ENCODE measurements at regions not wholly inside any gene's neighbourhood (a gene's known extent, or its start where the extent isn't known, plus 50 kb on each side); places are given as distances from the start of the nearest gene placed in this dataset.

DNA sequence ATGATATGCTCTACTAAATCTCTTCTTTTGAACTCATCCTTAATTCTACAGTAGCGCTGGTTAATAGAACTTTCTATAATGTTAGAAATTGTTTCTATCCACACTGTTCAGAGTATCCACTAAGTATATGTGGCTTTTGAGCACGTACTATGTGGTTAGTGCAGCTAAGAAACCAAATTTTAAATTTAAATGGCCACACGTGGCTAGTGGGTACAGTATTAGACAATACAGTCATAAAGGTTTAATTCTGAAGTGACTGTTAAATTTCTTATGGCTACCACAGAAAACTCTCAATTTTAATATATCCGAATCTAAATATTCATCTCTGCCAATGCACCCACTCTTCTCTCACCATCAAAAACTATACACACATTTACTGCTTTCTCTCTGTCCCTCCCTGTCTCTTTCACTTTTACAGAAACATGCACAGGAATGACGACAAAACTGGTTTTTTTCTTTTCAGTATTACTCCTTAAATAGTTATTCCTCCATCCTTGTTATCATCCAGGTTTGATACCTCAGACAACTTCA lies 583.9 kb downstream of the KCTD8 start:
- Histone ChIP-seq H3K4me1 (replicated peaks) (no peaks in the 10 kb centered on the region), H3K27ac (no peak overlapping the region), H3K36me3 (no peaks in the 10 kb centered on the region), H3K4me3 (no peak overlapping the region), H3K27me3 (replicated peaks; ENCODE audit: insufficient read depth) (no peaks in the 10 kb centered on the region), H3K9me3 (no peaks in the 10 kb centered on the region)
- TF ChIP-seq POLR2AphosphoS5 (IDR thresholded peaks at IDR 0.05) (no peak), POLR2A (IDR thresholded peaks at IDR 0.05) (no peak)
- TF ChIP-seq, protein P1, sequence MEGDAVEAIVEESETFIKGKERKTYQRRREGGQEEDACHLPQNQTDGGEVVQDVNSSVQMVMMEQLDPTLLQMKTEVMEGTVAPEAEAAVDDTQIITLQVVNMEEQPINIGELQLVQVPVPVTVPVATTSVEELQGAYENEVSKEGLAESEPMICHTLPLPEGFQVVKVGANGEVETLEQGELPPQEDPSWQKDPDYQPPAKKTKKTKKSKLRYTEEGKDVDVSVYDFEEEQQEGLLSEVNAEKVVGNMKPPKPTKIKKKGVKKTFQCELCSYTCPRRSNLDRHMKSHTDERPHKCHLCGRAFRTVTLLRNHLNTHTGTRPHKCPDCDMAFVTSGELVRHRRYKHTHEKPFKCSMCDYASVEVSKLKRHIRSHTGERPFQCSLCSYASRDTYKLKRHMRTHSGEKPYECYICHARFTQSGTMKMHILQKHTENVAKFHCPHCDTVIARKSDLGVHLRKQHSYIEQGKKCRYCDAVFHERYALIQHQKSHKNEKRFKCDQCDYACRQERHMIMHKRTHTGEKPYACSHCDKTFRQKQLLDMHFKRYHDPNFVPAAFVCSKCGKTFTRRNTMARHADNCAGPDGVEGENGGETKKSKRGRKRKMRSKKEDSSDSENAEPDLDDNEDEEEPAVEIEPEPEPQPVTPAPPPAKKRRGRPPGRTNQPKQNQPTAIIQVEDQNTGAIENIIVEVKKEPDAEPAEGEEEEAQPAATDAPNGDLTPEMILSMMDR (IDR thresholded peaks at IDR 0.05): no peak
- intact Hi-C loops (cut with DNase I): no loop called here
- no peak for DNase-seq (ENCODE audit: low spot score)
- 84% methylated on average over 5 of the region's 5 CpGs for WGBS

DNA sequence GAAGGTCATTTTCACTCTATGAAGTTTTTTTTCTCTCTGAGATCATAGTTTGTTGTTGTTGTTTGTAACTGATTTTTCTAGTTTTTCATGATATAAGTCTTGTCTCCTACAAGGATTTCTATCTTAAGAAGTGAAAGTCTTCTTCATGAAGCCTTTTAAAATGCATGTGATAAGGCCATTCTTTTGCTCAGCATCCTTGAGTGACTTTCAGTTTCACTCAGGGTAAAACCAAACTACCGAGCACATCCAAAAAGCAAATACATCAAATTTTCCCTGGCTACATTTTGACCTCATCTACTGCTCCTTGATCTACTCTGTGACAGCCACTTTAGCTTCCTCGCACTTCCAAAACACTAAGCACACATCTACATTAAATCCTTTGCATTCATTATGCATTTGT lies 580.7 kb downstream of the KCTD8 start:
- no peak overlapping the region for H3K27ac ChIP-seq
- DNase-seq (ENCODE audit: low spot score): no peak
- TF ChIP-seq, protein P1 (IDR thresholded peaks at IDR 0.05): no peak
- TF ChIP-seq POLR2A (IDR thresholded peaks at IDR 0.05): no peak
- no peaks in the 10 kb centered on the region for H3K27me3 ChIP-seq (replicated peaks; ENCODE audit: insufficient read depth)
- intact Hi-C loops (cut with DNase I): no loop called here
- H3K9me3 ChIP-seq: no peaks in the 10 kb centered on the region
- H3K36me3 ChIP-seq: no peaks in the 10 kb centered on the region
- WGBS: 50% methylated on average over 2 of the region's 2 CpGs
- no peaks in the 10 kb centered on the region for H3K4me1 ChIP-seq (replicated peaks)
- H3K4me3 ChIP-seq: no peak overlapping the region

DNA sequence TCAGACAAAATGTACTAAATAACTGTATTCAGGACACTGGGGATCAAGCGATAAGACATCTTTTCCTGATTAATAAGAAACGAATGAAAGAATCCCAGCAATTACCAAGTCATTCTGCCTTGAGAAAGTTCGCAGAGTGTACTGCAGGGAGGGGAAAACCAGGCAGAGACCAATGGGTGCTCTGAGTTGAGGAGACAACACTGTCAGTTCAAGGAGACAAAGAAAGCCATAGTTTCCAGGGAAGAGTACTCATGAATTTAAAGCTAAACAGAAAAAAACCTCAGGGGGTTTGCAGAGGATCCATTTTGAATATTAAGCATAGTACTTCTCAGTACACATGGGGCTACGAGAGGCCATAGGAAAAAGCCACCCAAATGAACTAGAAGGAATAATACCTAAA lies 573.0 kb downstream of the KCTD8 start:
- H3K9me3 ChIP-seq: no peaks in the 10 kb centered on the region
- no peak overlapping the region for H3K27ac ChIP-seq
- TF ChIP-seq POLR2A (IDR thresholded peaks at IDR 0.05): no peak
- TF ChIP-seq, protein P1 (IDR thresholded peaks at IDR 0.05): no peak
- no peaks in the 10 kb centered on the region for H3K27me3 ChIP-seq (replicated peaks; ENCODE audit: insufficient read depth)
- no peak overlapping the region for H3K4me3 ChIP-seq
- H3K36me3 ChIP-seq: no peaks in the 10 kb centered on the region
- no peak for DNase-seq (ENCODE audit: low spot score)
- H3K4me1 ChIP-seq (replicated peaks): no peaks in the 10 kb centered on the region
- intact Hi-C loops (cut with DNase I): no loop called here
- 83% methylated on average over 4 of the region's 4 CpGs for WGBS

DNA sequence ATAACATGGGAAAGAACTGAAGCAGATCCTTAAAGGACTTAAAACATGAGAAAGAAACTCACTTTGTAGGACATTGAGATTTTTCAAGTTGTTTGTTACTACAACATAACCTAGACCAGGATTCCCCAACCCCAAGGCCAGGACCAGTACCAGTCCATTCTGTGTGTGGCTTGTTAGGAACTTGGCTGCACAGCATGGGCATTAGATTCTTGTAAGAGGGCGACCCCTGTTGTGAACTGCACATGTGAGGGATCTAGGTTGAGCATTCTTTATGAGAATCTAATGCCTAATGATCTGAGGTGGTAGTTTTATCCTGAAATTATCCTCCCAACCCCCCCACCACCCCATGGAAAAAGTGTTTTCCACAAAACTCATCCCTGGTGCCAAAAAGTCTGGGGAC lies 566.1 kb downstream of the KCTD8 start:
- DNase-seq (ENCODE audit: low spot score): no peak
- Histone ChIP-seq H3K9me3 (no peaks in the 10 kb centered on the region), H3K4me1 (replicated peaks) (no peaks in the 10 kb centered on the region), H3K27ac (no peak overlapping the region), H3K4me3 (no peak overlapping the region), H3K27me3 (replicated peaks; ENCODE audit: insufficient read depth) (no peaks in the 10 kb centered on the region), H3K36me3 (no peaks in the 10 kb centered on the region)
- intact Hi-C loops (cut with DNase I): no loop called here
- TF ChIP-seq, protein P1 (IDR thresholded peaks at IDR 0.05): no peak
- TF ChIP-seq POLR2A (IDR thresholded peaks at IDR 0.05) (no peak), POLR2AphosphoS5 (IDR thresholded peaks at IDR 0.05) (no peak)
- WGBS: 76% methylated on average over 1 of the region's 1 CpG

DNA sequence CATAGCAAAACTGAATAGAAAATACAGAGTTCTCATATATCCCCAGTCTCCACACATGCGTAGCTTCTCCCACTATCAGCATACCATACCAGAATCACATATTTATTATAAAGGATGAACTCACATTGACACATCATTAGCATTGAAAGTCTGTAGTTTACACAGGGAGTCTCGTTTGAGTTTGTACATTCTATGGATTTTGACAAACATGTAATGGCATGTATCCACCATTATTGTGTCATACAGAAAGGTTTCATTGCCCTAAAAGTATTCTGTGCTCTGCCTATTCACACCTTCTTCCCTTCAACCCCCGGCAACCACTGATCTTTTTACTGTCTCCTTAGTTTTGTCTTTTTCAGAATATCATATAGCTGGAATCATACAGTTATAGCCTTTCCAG lies 562.4 kb downstream of the KCTD8 start:
- H3K9me3 ChIP-seq: no peaks in the 10 kb centered on the region
- TF ChIP-seq POLR2AphosphoS5 (IDR thresholded peaks at IDR 0.05) (no peak), POLR2A (IDR thresholded peaks at IDR 0.05) (no peak)
- TF ChIP-seq, protein P1 (IDR thresholded peaks at IDR 0.05): no peak
- 43% methylated on average over 3 of the region's 3 CpGs for WGBS
- H3K27me3 ChIP-seq (replicated peaks; ENCODE audit: insufficient read depth): no peaks in the 10 kb centered on the region
- no peaks in the 10 kb centered on the region for H3K4me1 ChIP-seq (replicated peaks)
- H3K27ac ChIP-seq: no peak overlapping the region
- intact Hi-C loops (cut with DNase I): no loop called here
- H3K4me3 ChIP-seq: no peak overlapping the region
- DNase-seq (ENCODE audit: low spot score): no peak
- no peaks in the 10 kb centered on the region for H3K36me3 ChIP-seq
